ENCODE measurements at regions not wholly inside any gene's neighbourhood (a gene's known extent, or its start where the extent isn't known, plus 50 kb on each side); places are given as distances from the start of the nearest gene placed in this dataset.
A peak's percentile ranks its signal among the peaks of the same experiment; 100 is the strongest.

DNA sequence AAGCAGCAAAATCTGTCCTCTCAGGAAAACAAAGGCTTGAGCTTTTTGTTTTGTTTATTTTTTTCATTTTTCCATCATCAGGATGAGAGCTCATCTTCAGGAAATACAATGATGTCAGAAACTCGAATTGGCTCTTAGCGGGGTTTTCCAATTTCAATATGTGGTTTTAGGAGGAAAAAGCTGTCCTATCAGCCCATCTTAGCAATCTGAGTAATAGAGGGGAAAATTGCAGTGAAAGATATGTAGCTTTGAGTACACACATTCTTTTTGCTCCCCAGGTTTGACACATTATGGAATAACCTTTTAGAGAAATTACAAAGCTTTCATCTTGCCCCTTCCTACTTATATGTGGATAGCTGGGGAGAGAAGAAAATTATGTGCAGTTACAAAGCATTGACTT is 113.6 kb upstream of the MYO3A start:
- Mint-ChIP-seq H3K27me3 (ENCODE audit: low read depth in 2 of 2) (no peaks in the 10 kb centered on the region), H3K4me3 (peak overlapping the region; percentile 51), H3K9me3 (peaks cover 0 to 4% of the 10 kb centered on the region in 2 donors), H3K4me1 (peaks cover 0 to 10% of the 10 kb centered on the region in 2 donors), H3K36me3 (no peaks in the 10 kb centered on the region), H3K27ac (peak overlapping the region in 1 of 2 donors; percentile 63)
- intact Hi-C loops (cut with micrococcal nuclease) = no loop called here
- H3K36me3 ChIP-seq (ENCODE audit: control insufficient read depth, insufficient read depth, low read length) = no peaks in the 10 kb centered on the region
- DNase-seq (no peak), ATAC-seq (no peak)
- 55% methylated on average over 2 of the region's 2 CpGs for WGBS (ENCODE audit: insufficient coverage)
- no peaks in the 10 kb centered on the region for H3K4me1 ChIP-seq (ENCODE audit: control insufficient read depth, insufficient read depth, low read length)
- TF ChIP-seq, protein P1, sequence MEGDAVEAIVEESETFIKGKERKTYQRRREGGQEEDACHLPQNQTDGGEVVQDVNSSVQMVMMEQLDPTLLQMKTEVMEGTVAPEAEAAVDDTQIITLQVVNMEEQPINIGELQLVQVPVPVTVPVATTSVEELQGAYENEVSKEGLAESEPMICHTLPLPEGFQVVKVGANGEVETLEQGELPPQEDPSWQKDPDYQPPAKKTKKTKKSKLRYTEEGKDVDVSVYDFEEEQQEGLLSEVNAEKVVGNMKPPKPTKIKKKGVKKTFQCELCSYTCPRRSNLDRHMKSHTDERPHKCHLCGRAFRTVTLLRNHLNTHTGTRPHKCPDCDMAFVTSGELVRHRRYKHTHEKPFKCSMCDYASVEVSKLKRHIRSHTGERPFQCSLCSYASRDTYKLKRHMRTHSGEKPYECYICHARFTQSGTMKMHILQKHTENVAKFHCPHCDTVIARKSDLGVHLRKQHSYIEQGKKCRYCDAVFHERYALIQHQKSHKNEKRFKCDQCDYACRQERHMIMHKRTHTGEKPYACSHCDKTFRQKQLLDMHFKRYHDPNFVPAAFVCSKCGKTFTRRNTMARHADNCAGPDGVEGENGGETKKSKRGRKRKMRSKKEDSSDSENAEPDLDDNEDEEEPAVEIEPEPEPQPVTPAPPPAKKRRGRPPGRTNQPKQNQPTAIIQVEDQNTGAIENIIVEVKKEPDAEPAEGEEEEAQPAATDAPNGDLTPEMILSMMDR (IDR thresholded peaks at IDR 0.05) = no peak
- no peaks in the 10 kb centered on the region for H3K27me3 ChIP-seq (ENCODE audit: control insufficient read depth, insufficient read depth, low read length)
- H3K27ac ChIP-seq (ENCODE audit: low read length) = no peak overlapping the region
- no peak overlapping the region for H3K4me3 ChIP-seq (ENCODE audit: low read length)
- H3K9me3 ChIP-seq (ENCODE audit: control insufficient read depth, insufficient read depth, low read length) = no peaks in the 10 kb centered on the region

- Histone ChIP-seq H3K4me1 (ENCODE audit: control insufficient read depth, insufficient read depth, low read length) (no peaks in the 10 kb centered on the region), H3K27ac (ENCODE audit: low read length) (no peak overlapping the region), H3K9me3 (ENCODE audit: control insufficient read depth, insufficient read depth, low read length) (no peaks in the 10 kb centered on the region), H3K4me3 (ENCODE audit: low read length) (no peak overlapping the region), H3K36me3 (ENCODE audit: control insufficient read depth, insufficient read depth, low read length) (no peaks in the 10 kb centered on the region), H3K27me3 (ENCODE audit: control insufficient read depth, insufficient read depth, low read length) (no peaks in the 10 kb centered on the region)
- Mint-ChIP-seq H3K27me3 (ENCODE audit: low read depth in 2 of 2) (no peaks in the 10 kb centered on the region), H3K4me1 (peaks cover 0 to 10% of the 10 kb centered on the region in 2 donors), H3K9me3 (peaks cover 0 to 4% of the 10 kb centered on the region in 2 donors), H3K27ac (peak overlapping the region in 1 of 2 donors; percentile 63), H3K4me3 (peak overlapping the region; percentile 51), H3K36me3 (no peaks in the 10 kb centered on the region)
- TF ChIP-seq, protein P1 (IDR thresholded peaks at IDR 0.05) = no peak
- intact Hi-C loops (cut with micrococcal nuclease) = no loop called here
- no peak for DNase-seq
- no peak for ATAC-seq
- 44% methylated on average over 8 of the region's 8 CpGs for WGBS (ENCODE audit: insufficient coverage)
These were observed 113.2 kb upstream of the MYO3A start for GRCh38 chr10:25820874-25821273.

DNA sequence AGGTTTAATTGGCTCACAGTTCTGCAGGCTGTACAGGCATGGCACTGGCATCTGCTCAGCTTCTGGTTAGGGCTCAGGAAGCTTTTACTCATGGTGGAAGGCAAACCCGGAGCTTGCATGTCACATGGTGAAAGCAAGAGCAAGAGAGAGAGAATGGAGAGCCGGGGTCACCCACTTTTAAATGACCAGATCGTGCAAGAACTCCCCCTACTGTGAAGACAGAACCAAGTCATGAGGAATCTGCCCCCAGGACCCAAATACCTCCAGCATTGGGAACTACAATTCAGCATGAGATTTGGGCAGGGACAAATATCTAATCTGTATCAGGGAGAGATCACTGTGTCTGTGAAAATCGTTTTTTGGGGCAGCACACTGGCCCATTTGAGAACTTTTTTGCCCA is 110.0 kb upstream of the MYO3A start:
- Histone ChIP-seq H3K27me3 (ENCODE audit: control insufficient read depth, insufficient read depth, low read length) (no peaks in the 10 kb centered on the region), H3K4me1 (ENCODE audit: control insufficient read depth, insufficient read depth, low read length) (no peaks in the 10 kb centered on the region), H3K4me3 (ENCODE audit: low read length) (no peak overlapping the region), H3K36me3 (ENCODE audit: control insufficient read depth, insufficient read depth, low read length) (no peaks in the 10 kb centered on the region), H3K9me3 (ENCODE audit: control insufficient read depth, insufficient read depth, low read length) (no peaks in the 10 kb centered on the region), H3K27ac (ENCODE audit: low read length) (no peak overlapping the region)
- intact Hi-C loops (cut with micrococcal nuclease) = no loop called here
- Mint-ChIP-seq H3K9me3 (peaks cover 0 to 4% of the 10 kb centered on the region in 2 donors), H3K27ac (no peak overlapping the region), H3K27me3 (ENCODE audit: low read depth in 2 of 2) (no peaks in the 10 kb centered on the region), H3K4me1 (peaks cover 0 to 10% of the 10 kb centered on the region in 2 donors), H3K4me3 (no peak overlapping the region), H3K36me3 (no peaks in the 10 kb centered on the region)
- ATAC-seq = no peak
- 48% methylated on average over 4 of the region's 4 CpGs for WGBS (ENCODE audit: insufficient coverage)
- no peak for DNase-seq
- TF ChIP-seq, protein P1 (IDR thresholded peaks at IDR 0.05) = no peak

DNA sequence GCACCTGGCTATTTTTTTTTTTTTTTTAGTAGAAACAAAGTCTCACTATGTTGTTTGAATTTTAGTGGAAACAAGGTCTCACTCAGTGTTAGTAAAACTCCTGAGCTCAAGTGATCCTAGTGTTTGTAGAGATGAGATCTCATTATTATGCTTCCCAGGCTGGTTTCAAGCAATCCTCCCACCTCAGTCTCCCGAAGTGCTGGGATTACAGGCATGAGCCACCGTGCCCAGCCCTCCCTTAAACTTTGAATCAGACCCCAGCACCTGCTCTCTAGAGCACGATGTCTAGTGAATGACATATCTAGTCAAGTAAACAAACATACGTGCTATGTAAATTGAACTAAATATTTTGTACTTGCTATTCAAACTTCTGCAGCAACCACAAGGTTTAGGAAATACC is 105.6 kb upstream of the MYO3A start:
- no peaks in the 10 kb centered on the region for H3K36me3 Mint-ChIP-seq
- TF ChIP-seq, protein P1 (IDR thresholded peaks at IDR 0.05) = no peak
- H3K27ac ChIP-seq (ENCODE audit: low read length) = no peak overlapping the region
- no peaks in the 10 kb centered on the region for H3K9me3 Mint-ChIP-seq
- H3K36me3 ChIP-seq (ENCODE audit: control insufficient read depth, insufficient read depth, low read length) = no peaks in the 10 kb centered on the region
- no peaks in the 10 kb centered on the region for H3K27me3 ChIP-seq (ENCODE audit: control insufficient read depth, insufficient read depth, low read length)
- WGBS (ENCODE audit: insufficient coverage) = 65% methylated on average over 4 of the region's 4 CpGs
- H3K4me1 ChIP-seq (ENCODE audit: control insufficient read depth, insufficient read depth, low read length) = no peaks in the 10 kb centered on the region
- H3K4me3 Mint-ChIP-seq = no peak overlapping the region
- no peaks in the 10 kb centered on the region for H3K4me1 Mint-ChIP-seq
- H3K27me3 Mint-ChIP-seq (ENCODE audit: low read depth in 2 of 2) = no peaks in the 10 kb centered on the region
- no peak for ATAC-seq
- no peak for DNase-seq
- H3K9me3 ChIP-seq (ENCODE audit: control insufficient read depth, insufficient read depth, low read length) = no peaks in the 10 kb centered on the region
- intact Hi-C loops (cut with micrococcal nuclease) = no loop called here
- no peak overlapping the region for H3K4me3 ChIP-seq (ENCODE audit: low read length)
- H3K27ac Mint-ChIP-seq = no peak overlapping the region

Measured in natural killer cell (primary cell).